HepG2 (cell line): ENCODE measurements at regions not wholly inside any gene's neighbourhood (a gene's known extent, or its start where the extent isn't known, plus 50 kb on each side); places are given as distances from the start of the nearest gene placed in this dataset.

Experiments
- CTCF ChIP-seq: sonication (generic); formaldehyde crosslinking; IDR thresholded peaks from 2 replicates; pipeline ENCODE4 v1.5.0; 2020; ENCODE audit warnings: mild to moderate bottlenecking, missing genetic modification reagents, moderate library complexity
- DPF2 ChIP-seq: sonication (generic); formaldehyde crosslinking; IDR thresholded peaks from 2 replicates; pipeline ENCODE4 v1.4.0; 2020; ENCODE audit warnings: mild to moderate bottlenecking, low read depth, missing genetic modification reagents, borderline replicate concordance
- U2AF1 ChIP-seq: fragments of 200-400 bp; formaldehyde crosslinking; optimal IDR thresholded peaks from 2 replicates; pipeline ENCODE3; 2017; ENCODE audit warnings: mild to moderate bottlenecking, low read depth, low read length

DNA sequence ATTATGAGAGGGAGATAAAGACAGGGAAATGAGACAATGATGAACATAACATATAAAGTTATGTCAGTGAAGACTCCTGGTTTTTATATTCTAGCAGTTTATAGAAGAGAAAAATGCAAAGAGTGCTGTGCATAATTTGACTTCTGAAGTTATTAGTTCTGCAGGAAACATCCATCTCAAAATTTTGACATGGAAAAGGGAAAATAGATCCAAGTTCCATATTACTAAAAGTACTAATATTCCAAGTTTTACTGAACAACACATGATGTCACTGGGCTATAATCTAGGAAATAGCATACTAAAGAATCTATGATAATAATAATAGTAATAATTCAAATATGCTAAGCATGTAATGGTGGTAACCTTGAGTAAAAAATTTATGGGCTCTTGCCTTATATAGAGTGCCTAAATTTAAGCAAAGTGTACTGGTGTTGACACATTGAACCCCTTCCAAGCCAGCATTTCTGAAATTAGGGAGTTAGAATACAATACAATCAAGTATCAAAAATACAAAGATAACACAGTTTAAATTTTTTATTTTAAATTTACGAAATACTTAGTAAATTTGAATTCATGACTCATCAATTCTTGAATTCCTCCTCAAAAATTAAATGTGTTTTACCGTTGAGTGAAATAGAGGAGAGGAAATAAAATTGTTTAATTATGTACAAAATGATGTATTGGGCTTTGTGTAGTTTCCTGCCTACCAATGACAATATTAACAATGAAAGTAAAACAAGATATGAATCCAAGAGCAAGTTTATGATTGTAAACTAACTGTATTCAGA lies 102.8 kb upstream of the KCND2 start:
- TF ChIP-seq U2AF1, result no peak
- no peak for TF ChIP-seq DPF2 (CRISPR knock-in tag)
- no peak for TF ChIP-seq CTCF (CRISPR knock-in tag)
